BE2C (cell line): ENCODE measurements at regions not wholly inside any gene's neighbourhood (a gene's known extent, or its start where the extent isn't known, plus 50 kb on each side); places are given as distances from the start of the nearest gene placed in this dataset.

Experiments
- DNase-seq: peaks from one replicate; pipeline ENCODE4 v3.0.0-alpha.2; 2020
- H3K27me3 ChIP-seq: fragments of 250-450 bp; sonication (Bioruptor Pico); 2 replicates; pipeline ENCODE4 v1.5.1; 2020; ENCODE audit warnings: mild to moderate bottlenecking
- H3K36me3 ChIP-seq: fragments of 250-450 bp; sonication (Bioruptor Pico); 2 replicates; pipeline ENCODE4 v1.5.1; 2020; ENCODE audit warnings: mild to moderate bottlenecking
- H3K4me1 ChIP-seq: fragments of 250-450 bp; sonication (Bioruptor Pico); 2 replicates; pipeline ENCODE4 v1.5.1; 2020
- H3K4me3 ChIP-seq: 2 replicates; pipeline ENCODE4 v1.5.1; 2011; ENCODE audit warnings: low read depth, low read length
- H3K9me3 ChIP-seq: fragments of 250-450 bp; sonication (Bioruptor Pico); 2 replicates; pipeline ENCODE4 v1.5.1; 2020
- CTCF ChIP-seq: IDR thresholded peaks from 2 replicates; pipeline ENCODE4 v1.5.1; 2012; ENCODE audit warnings: mild to moderate bottlenecking, low read depth, low read length

GRCh38 chr20:23299673-23300050 lies 50.9 kb upstream of the NXT1 start:
- H3K36me3 ChIP-seq: no peaks in the 10 kb centered on the region
- H3K9me3 ChIP-seq: no peaks in the 10 kb centered on the region
- DNase-seq: no peak
- no peak overlapping the region for H3K4me3 ChIP-seq
- no peaks in the 10 kb centered on the region; the same call in 1 of the 2 replicates for H3K27me3 ChIP-seq
- H3K4me1 ChIP-seq: no peaks in the 10 kb centered on the region
- TF ChIP-seq CTCF: no peak

- Histone ChIP-seq H3K36me3 (no peaks in the 10 kb centered on the region), H3K27me3 (no peaks in the 10 kb centered on the region; the same call in 1 of the 2 replicates), H3K4me3 (no peak overlapping the region), H3K4me1 (no peaks in the 10 kb centered on the region), H3K9me3 (no peaks in the 10 kb centered on the region)
- no peak for TF ChIP-seq CTCF
- DNase-seq: no peak
Measured at GRCh38 chr20:23298926-23299672, 51.5 kb upstream of the NXT1 start.

GRCh38 chr20:23298155-23298554 lies 52.4 kb upstream of the NXT1 start:
- no peaks in the 10 kb centered on the region for H3K9me3 ChIP-seq
- TF ChIP-seq CTCF: no peak
- H3K36me3 ChIP-seq: no peaks in the 10 kb centered on the region
- no peaks in the 10 kb centered on the region; the same call in 1 of the 2 replicates for H3K27me3 ChIP-seq
- no peaks in the 10 kb centered on the region for H3K4me1 ChIP-seq
- DNase-seq: no peak
- no peak overlapping the region for H3K4me3 ChIP-seq

GRCh38 chr20:23296841-23297701 lies 53.5 kb upstream of the NXT1 start:
- no peaks in the 10 kb centered on the region; the same call in 1 of the 2 replicates for H3K27me3 ChIP-seq
- no peak overlapping the region for H3K4me3 ChIP-seq
- no peak for TF ChIP-seq CTCF
- no peaks in the 10 kb centered on the region for H3K36me3 ChIP-seq
- H3K4me1 ChIP-seq: no peaks in the 10 kb centered on the region
- no peaks in the 10 kb centered on the region for H3K9me3 ChIP-seq
- no peak for DNase-seq

- Histone ChIP-seq H3K27me3 (no peaks in the 10 kb centered on the region; the same call in 1 of the 2 replicates), H3K9me3 (no peaks in the 10 kb centered on the region), H3K4me3 (no peak overlapping the region), H3K36me3 (no peaks in the 10 kb centered on the region), H3K4me1 (no peaks in the 10 kb centered on the region)
- DNase-seq: no peak
- no peak for TF ChIP-seq CTCF
Measured at GRCh38 chr20:23295934-23296333, 54.7 kb upstream of the NXT1 start.

- TF ChIP-seq CTCF: no peak
- no peaks in the 10 kb centered on the region for H3K9me3 ChIP-seq
- H3K4me3 ChIP-seq: no peak overlapping the region
- H3K36me3 ChIP-seq: no peaks in the 10 kb centered on the region
- DNase-seq: no peak
- no peaks in the 10 kb centered on the region for H3K4me1 ChIP-seq
- H3K27me3 ChIP-seq: no peaks in the 10 kb centered on the region
Measured at GRCh38 chr20:23294671-23295070, 55.9 kb upstream of the NXT1 start.
